ENCODE measurements at regions not wholly inside any gene's neighbourhood (a gene's known extent, or its start where the extent isn't known, plus 50 kb on each side); places are given as distances from the start of the nearest gene placed in this dataset.

GRCh38 chr5:124439609-124440008 is 306.8 kb downstream of the ZNF608 start:
- no peak for TF ChIP-seq POLR2AphosphoS5 (IDR thresholded peaks at IDR 0.05; ENCODE audit: low read depth, low read length)
- TF ChIP-seq TAF1 (IDR thresholded peaks at IDR 0.05; ENCODE audit: borderline replicate concordance, insufficient read depth, low read length), result no peak
- no peak for TF ChIP-seq REST (IDR thresholded peaks at IDR 0.05; ENCODE audit: insufficient read depth in 1 of 2, low read depth in 2 of 2, low read length in 2 of 2)
- TF ChIP-seq FOXP2 (optimal IDR thresholded peaks at IDR 0.05; ENCODE audit: borderline replicate concordance, extremely low read depth, extremely low read length, insufficient read depth), result no peak
